ENCODE measurements at regions not wholly inside any gene's neighbourhood (a gene's known extent, or its start where the extent isn't known, plus 50 kb on each side); places are given as distances from the start of the nearest gene placed in this dataset.

GRCh38 chr1:148388260-148389026, 94.7 kb downstream of the PPIAL4G start (continued):
- peak; percentile 58; the same call in 1 of the 2 replicates for TF ChIP-seq ARID4A (CRISPR knock-in tag; IDR thresholded peaks at IDR 0.05; ENCODE audit: borderline replicate concordance)
- peak; percentile 75; the same call in 1 of the 2 replicates for TF ChIP-seq HIVEP1 (CRISPR knock-in tag; IDR thresholded peaks at IDR 0.05)
- TF ChIP-seq ATAD3A (CRISPR knock-in tag; IDR thresholded peaks at IDR 0.05) = no peak
- TF ChIP-seq ZNF790 (CRISPR knock-in tag; IDR thresholded peaks at IDR 0.05; ENCODE audit: borderline replicate concordance) = no peak
- TF ChIP-seq ZNF816 (CRISPR knock-in tag; IDR thresholded peaks at IDR 0.05; ENCODE audit: borderline replicate concordance) = no peak
- no peak for TF ChIP-seq ATF7-NPFF (CRISPR knock-in tag; IDR thresholded peaks at IDR 0.05; ENCODE audit: low read depth)
- no peak for TF ChIP-seq ZNF570 (CRISPR knock-in tag; IDR thresholded peaks at IDR 0.05; ENCODE audit: borderline replicate concordance)
- TF ChIP-seq KLF16 (CRISPR knock-in tag; IDR thresholded peaks at IDR 0.05) = peak in 1 of 2 experiments; percentile 51; a peak in 1 of 4 replicates
- no peak for TF ChIP-seq AGO1 (IDR thresholded peaks at IDR 0.05; ENCODE audit: low read depth, low read length, poor library complexity, severe bottlenecking)
- no peak for TF ChIP-seq TBL1XR1 (IDR thresholded peaks at IDR 0.05; ENCODE audit: borderline replicate concordance, low read length, partially characterized antibody)
- no peak for TF ChIP-seq GMEB1 (CRISPR knock-in tag; IDR thresholded peaks at IDR 0.05; ENCODE audit: borderline replicate concordance)
- no peak; the same call in 1 of the 2 replicates for TF ChIP-seq THAP9 (CRISPR knock-in tag; IDR thresholded peaks at IDR 0.05; ENCODE audit: borderline replicate concordance)
- TF ChIP-seq MATR3 (CRISPR knock-in tag; IDR thresholded peaks at IDR 0.05) = no peak
- TF ChIP-seq SOX13 (IDR thresholded peaks at IDR 0.05) = 0 out of 2 replicates have a peak, but pooled peaks have one; percentile 37
- 0 out of 4 replicates have a peak, but pooled peaks of 1 of the 2 experiments have one; percentile 6 for TF ChIP-seq SOX13 (CRISPR knock-in tag; conservative IDR thresholded peaks at IDR 0.05 in 1 of 2, IDR thresholded peaks at IDR 0.05 in 1 of 2)
- TF ChIP-seq SRY (CRISPR knock-in tag; IDR thresholded peaks at IDR 0.05) = no peak
- no peak for TF ChIP-seq HOXA9 (CRISPR knock-in tag; IDR thresholded peaks at IDR 0.05; ENCODE audit: borderline replicate concordance)
- no peak for TF ChIP-seq ARID2 (CRISPR knock-in tag; IDR thresholded peaks at IDR 0.05; ENCODE audit: borderline replicate concordance)
